ENCODE measurements at regions not wholly inside any gene's neighbourhood (a gene's known extent, or its start where the extent isn't known, plus 50 kb on each side); places are given as distances from the start of the nearest gene placed in this dataset.

GRCh38 chr1:25104932-25105561 lies 127.3 kb downstream of the SYF2 start:
- no peak for DNase-seq

GRCh38 chr1:25103164-25103795 lies 129.0 kb downstream of the SYF2 start:
- DNase-seq = peak in 1 of 3 donors; percentile 38

GRCh38 chr1:25100151-25100833 lies 132.0 kb downstream of the SYF2 start:
- DNase-seq = no peak

GRCh38 chr1:25099343-25099951 lies 132.9 kb downstream of the SYF2 start:
- peak in 1 of 3 donors; percentile 45 for DNase-seq

- no peak for DNase-seq
Observed at GRCh38 chr1:25098717-25099116, 133.6 kb downstream of the SYF2 start.

DNA sequence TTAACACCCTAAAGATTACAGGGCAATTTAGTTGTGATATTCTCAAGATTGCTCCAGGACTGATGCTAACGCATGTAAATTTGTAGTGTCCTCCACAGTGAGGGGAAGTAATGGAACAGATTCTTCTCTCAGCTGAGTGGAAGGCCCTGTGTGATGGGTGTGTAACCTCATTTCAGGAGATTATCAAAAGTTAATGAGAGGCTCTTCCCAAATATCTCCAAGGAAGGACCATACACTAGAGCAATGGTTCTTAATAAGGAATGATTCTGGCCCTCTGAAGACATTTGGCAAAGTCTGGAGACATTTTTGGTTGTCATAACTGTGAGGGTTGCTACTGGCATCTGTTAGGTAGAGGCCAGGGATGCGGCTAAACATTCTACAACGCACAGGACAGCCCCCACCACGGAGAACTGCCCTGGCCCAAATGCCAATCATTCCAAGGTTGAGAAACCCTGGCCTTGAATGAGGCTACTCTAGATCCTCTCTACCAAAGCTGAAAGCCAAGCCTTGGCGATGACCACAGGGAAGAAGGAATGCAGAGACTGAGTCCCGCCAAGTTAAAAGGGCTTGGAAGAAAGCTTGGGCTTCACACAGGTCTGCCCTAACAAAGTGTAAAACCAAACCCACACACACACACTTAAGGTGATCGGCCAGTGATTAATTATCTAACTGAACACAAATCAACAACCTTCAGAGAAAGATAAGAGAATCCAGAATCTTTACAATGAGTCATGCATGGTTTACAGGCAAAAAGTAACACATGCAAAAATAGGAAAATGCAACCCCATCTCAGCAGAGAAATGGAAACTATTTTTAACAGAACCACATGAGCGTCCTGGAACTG lies 135.8 kb downstream of the SYF2 start:
- DNase-seq = no peak

- no peak for DNase-seq
Observed at GRCh38 chr1:25095635-25096200, 136.6 kb downstream of the SYF2 start.

- DNase-seq = no peak
Observed at GRCh38 chr1:25094995-25095394, 137.3 kb downstream of the SYF2 start.

- DNase-seq = no peak
Observed at GRCh38 chr1:25094229-25094628, 138.1 kb downstream of the SYF2 start.

DNA sequence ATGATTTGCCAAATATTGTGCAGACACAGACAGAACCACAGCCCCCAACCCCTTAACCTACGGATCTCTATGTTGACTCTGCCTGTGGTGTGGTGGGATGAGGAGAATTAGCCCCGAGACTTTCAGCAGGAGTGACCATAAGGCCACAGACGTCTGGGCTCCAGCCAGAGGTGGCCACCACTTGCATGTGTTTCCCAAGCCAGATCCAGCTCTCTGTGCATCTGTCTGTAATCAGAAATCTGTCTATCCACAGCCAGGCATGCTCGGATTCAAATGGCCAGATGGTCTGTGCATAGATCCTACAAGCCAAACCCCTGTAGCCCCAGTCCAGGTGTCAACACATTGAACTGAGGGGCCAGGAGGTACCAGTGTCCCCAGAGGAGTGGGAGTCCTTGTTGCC lies 140.6 kb downstream of the SYF2 start:
- peak in 1 of 3 donors; percentile 26 for DNase-seq

GRCh38 chr1:25090707-25091422 lies 141.4 kb downstream of the SYF2 start:
- DNase-seq = no peak

DNA sequence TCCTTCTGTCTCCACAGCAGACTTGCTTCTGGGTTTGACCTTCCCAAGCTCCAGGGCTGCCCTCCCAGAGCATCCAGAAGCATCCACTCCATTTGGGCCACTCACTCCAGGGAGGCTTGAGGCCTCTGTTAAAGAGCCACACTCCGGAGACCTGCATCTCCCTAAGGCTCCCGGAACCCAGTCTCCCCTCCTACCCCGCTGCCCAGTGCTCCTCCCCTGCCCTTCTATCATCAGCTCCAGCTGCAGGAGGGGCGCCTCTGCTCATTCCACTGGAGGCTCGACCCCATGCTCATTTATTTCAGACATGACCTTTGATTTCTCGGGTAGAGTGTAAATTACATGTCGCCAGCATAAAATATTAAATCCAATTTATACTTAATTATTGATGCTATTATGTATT lies 142.5 kb downstream of the SYF2 start:
- no peak for DNase-seq

- no peak for DNase-seq
Observed at GRCh38 chr1:25088946-25089345, 143.4 kb downstream of the SYF2 start.

DNA sequence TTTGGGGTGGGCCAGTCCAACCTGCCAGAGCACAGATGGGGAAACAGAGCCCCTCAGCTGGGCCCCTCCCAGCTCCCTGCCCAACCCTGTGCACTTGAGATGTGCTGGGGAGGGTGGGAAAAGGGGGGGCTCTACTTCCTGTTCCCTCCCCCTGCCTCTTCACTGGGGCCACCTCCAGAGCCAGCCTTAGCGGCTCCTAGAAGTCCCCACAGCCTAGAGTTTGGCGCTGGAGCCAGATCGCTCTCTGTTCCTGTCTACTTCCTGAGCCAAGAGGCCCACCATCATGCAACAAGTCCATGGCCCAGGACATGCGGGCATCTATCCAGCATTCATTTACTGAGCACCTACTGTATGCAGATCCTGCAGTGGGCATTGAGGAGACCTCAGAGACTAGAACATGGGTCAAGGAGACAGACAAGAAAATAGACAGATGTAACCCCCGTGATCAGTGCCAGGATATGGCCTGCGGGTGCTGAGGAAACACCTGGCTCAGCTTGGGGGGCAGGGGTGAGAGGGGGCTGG lies 144.1 kb downstream of the SYF2 start:
- DNase-seq = no peak

DNA sequence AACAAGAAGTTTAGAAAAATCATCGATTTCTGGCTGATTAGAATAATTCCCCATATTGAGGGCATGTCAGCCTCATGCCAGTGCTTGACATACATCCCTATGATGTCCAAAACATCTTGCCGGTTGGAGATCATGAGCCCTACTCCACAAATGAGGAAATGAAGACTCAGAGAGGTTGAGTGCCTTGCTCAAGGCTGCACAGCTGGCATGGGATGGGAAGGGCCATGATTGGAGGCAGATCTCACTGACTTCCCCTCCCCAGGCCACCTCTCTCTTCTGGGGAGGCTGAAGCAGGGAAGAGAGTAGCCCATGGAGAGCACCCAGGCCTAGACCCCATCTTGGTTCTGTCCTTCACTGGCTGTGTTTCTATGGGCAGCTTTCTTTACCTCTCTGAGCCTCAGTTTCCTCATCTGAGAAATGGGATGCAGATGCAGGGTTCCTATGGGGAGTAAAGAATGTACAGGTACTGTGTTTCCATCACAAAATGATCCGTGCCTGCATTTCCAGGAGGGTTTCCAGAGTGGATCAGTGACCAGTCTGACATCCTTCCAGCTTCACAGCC lies 145.7 kb downstream of the SYF2 start:
- DNase-seq = no peak

- no peak for DNase-seq
Observed at GRCh38 chr1:25084407-25084806, 147.9 kb downstream of the SYF2 start.

- no peak for DNase-seq
Observed at GRCh38 chr1:25083481-25084345, 148.6 kb downstream of the SYF2 start.

DNA sequence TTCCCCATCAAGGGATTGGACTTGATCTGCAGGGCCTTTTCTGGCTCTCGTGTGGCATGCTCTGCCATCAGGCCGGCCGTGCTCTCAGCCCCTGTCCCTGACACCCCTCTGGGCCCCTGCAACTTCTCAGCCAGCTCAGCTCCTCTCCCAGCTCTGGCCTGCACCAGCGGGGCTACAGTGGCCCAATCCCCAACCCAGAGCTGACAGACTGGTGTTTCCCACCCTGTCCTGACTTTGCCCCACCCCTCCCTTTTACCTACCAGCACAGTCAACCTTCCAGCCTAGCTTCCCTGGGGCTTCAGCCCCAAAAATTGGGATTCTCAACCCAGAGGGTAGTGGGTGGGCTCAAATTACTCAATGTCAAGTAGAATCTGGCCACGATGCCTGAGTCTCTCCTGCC lies 149.3 kb downstream of the SYF2 start:
- no peak for DNase-seq

GRCh38 chr1:25082216-25082899 lies 149.9 kb downstream of the SYF2 start:
- no peak for DNase-seq

Measured in muscle of back (tissue), 3 donors.